ENCODE measurements at regions not wholly inside any gene's neighbourhood (a gene's known extent, or its start where the extent isn't known, plus 50 kb on each side); places are given as distances from the start of the nearest gene placed in this dataset.
A peak's percentile ranks its signal among the peaks of the same experiment; 100 is the strongest.
"Not testable (repeated sequence)": the region's sequence is repeated elsewhere in the genome, so short reads cannot be mapped to it uniquely, and the experiment has no call there.

DNA sequence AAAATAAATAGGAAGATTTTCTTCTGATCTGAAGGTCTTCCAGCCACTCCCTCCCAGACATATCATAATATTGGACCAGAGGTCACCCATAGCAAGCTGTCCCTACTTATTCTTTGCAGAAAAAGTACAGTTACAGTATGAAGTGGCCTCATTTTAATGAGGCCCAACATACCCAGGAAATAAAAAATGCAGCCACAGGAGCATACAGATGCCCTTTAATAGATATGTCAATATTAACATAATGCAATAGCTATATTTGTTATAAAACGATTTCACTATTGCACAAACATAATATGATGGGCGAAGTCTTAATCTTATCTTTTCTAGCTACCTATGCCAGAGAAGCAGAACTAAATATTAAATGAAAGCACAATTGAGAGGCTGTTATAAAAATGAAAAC, 124.1 kb upstream of the PRSS1 start:
- DNase-seq; H3K4me3 ChIP-seq (ENCODE audit: insufficient read depth, low read depth, low read length); H3K36me3 ChIP-seq (replicated peaks; ENCODE audit: control insufficient read depth, insufficient read depth, low read length); H3K27me3 ChIP-seq (ENCODE audit: control insufficient read depth, insufficient read depth, low read length): not testable (repeated sequence)

DNA sequence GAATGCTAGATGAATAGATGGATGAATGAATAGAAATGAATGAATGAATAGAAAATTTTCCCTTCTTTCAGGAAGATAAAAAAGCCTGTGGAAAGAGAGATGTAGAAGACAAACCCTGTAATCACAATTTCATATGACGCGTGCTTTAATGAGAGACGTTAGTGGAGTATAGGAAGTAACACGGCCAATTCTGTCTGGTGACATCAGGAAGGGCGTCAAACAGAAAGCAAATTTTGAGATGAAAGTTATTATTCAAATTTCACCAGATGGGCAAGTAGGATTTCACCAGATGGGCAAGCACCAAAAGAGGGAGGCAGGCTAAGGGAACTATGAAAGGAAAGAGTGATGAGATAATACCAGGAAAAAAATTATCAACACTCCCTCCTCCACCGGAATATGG, 128.9 kb upstream of the PRSS1 start:
- no peak overlapping the region for H3K4me3 ChIP-seq (ENCODE audit: insufficient read depth, low read depth, low read length)
- no peaks in the 10 kb centered on the region; the same call in 1 of the 2 replicates for H3K27me3 ChIP-seq (ENCODE audit: control insufficient read depth, insufficient read depth, low read length)
- no peaks in the 10 kb centered on the region for H3K36me3 ChIP-seq (replicated peaks; ENCODE audit: control insufficient read depth, insufficient read depth, low read length)
- no peak for DNase-seq

DNA sequence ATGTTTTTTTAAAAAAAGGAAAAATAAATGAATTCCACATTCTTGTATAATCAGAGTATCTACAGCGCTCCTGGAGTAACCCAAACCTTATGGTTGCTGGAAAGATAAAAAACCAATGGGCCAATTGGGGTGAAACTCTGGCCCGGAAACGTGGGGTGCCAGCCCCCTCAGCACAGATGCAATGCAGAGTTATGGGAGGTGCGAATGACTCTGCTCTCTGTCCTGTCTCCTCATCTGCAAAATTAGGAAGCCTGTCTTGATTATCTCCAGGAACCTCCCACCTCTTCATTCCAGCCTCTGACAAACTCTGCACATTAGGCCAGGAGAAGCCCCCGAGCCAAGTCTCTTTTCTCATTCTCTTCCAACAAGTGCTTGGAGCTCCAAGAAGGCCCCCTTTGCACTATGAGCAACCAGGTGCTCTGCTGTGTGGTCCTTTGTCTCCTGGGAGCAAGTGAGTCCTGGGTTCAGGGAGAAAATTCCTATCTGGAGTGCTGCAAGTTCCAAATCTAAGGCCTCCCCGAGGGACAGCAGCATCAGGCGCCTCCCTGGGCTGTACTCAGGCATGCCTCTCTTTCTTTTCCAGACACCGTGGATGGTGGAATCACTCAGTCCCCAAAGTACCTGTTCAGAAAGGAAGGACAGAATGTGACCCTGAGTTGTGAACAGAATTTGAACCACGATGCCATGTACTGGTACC, 130.5 kb upstream of the PRSS1 start:
- Histone ChIP-seq H3K36me3 (replicated peaks; ENCODE audit: control insufficient read depth, insufficient read depth, low read length) (no peaks in the 10 kb centered on the region), H3K27me3 (ENCODE audit: control insufficient read depth, insufficient read depth, low read length) (no peaks in the 10 kb centered on the region; the same call in 1 of the 2 replicates), H3K4me3 (ENCODE audit: insufficient read depth, low read depth, low read length) (no peak overlapping the region)
- DNase-seq: no peak

DNA sequence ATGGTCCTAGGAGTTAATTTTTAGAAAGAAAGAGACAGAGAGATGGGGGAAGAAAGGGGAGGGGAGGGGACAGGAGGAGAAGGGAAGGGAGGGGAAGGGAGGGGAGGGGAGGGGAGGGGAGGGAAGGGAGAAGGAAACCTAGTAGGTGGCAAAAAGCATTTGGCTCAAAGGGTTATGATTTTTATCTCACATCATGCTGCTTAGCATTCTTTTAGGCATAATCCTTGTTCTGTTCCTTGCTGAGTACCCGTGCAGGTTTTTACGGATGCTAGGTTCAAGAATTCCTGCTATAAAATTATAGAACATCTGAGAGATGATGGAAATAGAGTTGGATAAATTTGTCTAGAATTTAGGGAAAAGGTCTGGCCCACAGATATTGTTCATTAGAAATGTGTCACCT, 132.4 kb upstream of the PRSS1 start:
- no peak overlapping the region for H3K4me3 ChIP-seq (ENCODE audit: insufficient read depth, low read depth, low read length)
- H3K27me3 ChIP-seq (ENCODE audit: control insufficient read depth, insufficient read depth, low read length): no peaks in the 10 kb centered on the region; the same call in 1 of the 2 replicates
- H3K36me3 ChIP-seq (replicated peaks; ENCODE audit: control insufficient read depth, insufficient read depth, low read length): no peaks in the 10 kb centered on the region
- no peak for DNase-seq

DNA sequence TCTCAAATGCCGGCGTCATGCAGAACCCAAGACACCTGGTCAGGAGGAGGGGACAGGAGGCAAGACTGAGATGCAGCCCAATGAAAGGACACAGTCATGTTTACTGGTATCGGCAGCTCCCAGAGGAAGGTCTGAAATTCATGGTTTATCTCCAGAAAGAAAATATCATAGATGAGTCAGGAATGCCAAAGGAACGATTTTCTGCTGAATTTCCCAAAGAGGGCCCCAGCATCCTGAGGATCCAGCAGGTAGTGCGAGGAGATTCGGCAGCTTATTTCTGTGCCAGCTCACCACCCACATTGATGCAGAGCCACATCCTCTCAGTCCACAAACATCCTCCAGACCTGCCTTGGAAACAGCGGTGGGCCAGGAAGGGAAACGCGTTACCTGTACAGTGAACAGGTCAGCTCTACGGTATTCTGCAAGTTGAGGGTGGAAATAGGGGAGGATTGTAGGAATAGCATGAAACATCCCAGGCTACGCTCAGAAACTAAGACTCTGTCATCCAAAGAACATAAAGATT, 133.1 kb upstream of the PRSS1 start:
- Histone ChIP-seq H3K4me3 (ENCODE audit: insufficient read depth, low read depth, low read length) (no peak overlapping the region), H3K27me3 (ENCODE audit: control insufficient read depth, insufficient read depth, low read length) (no peaks in the 10 kb centered on the region; the same call in 1 of the 2 replicates), H3K36me3 (replicated peaks; ENCODE audit: control insufficient read depth, insufficient read depth, low read length) (no peaks in the 10 kb centered on the region)
- no peak for DNase-seq

DNA sequence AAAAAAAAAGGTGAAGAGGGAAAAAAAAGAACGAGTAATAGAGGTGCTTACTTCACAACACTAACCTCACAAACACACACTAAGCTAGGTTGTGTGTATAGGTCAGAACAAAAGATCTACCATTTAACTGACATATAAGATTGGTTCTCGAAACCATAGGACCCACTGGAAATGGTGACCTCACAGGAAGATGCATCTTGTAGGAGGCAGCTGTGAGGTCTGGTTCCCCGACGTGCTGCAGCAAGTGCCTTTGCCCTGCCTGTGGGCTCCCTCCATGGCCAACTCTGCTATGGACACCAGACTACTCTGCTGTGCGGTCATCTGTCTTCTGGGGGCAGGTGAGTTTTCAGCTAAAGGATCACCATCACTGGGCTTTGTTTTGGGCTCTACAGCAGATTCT, 133.8 kb upstream of the PRSS1 start:
- Histone ChIP-seq H3K4me3 (ENCODE audit: insufficient read depth, low read depth, low read length) (no peak overlapping the region), H3K27me3 (ENCODE audit: control insufficient read depth, insufficient read depth, low read length) (no peaks in the 10 kb centered on the region; the same call in 1 of the 2 replicates), H3K36me3 (replicated peaks; ENCODE audit: control insufficient read depth, insufficient read depth, low read length) (no peaks in the 10 kb centered on the region)
- DNase-seq: no peak

DNA sequence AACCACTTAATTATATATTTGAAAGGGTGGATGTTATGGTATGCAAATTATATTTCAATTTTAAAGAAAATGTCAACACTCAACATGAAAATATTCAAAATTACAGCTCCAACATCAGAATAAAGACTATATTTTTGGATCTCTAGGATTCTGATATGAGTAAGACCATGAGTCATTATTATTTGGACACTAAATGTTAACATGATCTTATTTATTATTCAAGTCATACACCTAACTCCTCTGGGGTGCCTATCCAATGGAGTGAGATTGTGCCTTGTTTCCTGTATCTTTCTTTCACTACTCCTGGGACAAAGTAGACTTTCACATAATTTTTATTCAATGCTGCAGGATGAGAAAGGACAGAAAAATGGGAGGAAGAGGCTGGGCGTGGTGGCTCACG, 135.2 kb upstream of the PRSS1 start:
- Histone ChIP-seq H3K4me3 (ENCODE audit: insufficient read depth, low read depth, low read length) (no peak overlapping the region), H3K36me3 (replicated peaks; ENCODE audit: control insufficient read depth, insufficient read depth, low read length) (no peaks in the 10 kb centered on the region), H3K27me3 (ENCODE audit: control insufficient read depth, insufficient read depth, low read length) (no peaks in the 10 kb centered on the region; the same call in 1 of the 2 replicates)
- DNase-seq: no peak

DNA sequence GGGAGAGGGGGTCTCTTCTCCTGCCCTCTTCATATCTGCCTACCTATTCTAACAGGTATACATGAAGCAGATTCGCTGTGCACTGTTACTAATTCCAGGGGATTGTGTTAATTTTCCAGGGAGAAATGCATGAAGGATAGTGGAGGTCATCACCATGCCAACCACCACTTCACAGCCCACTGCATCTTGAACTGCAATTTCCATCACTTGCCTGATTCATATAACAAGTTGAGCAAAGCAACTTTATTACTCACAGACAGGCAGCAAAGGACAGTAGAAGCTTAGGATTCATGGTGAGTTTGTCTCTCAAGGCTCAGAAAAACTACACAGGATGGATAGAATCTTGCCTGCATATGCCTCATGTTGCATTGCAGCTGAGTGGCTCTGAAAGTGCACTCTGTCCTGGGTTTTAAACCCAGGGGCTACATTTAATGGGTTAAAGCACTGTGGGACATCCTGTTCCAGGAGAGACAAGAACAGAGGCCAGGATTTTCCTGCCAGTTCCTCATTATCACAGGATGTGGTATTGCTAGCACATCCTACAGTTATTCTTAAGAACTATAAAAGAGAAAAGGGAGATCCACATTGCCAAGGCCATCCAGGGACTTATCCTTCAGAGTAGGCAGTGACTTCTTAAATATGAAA, 136.9 kb upstream of the PRSS1 start:
- DNase-seq: no peak
- Histone ChIP-seq H3K27me3 (ENCODE audit: control insufficient read depth, insufficient read depth, low read length) (no peaks in the 10 kb centered on the region), H3K36me3 (replicated peaks; ENCODE audit: control insufficient read depth, insufficient read depth, low read length) (no peaks in the 10 kb centered on the region), H3K4me3 (ENCODE audit: insufficient read depth, low read depth, low read length) (no peak overlapping the region)

DNA sequence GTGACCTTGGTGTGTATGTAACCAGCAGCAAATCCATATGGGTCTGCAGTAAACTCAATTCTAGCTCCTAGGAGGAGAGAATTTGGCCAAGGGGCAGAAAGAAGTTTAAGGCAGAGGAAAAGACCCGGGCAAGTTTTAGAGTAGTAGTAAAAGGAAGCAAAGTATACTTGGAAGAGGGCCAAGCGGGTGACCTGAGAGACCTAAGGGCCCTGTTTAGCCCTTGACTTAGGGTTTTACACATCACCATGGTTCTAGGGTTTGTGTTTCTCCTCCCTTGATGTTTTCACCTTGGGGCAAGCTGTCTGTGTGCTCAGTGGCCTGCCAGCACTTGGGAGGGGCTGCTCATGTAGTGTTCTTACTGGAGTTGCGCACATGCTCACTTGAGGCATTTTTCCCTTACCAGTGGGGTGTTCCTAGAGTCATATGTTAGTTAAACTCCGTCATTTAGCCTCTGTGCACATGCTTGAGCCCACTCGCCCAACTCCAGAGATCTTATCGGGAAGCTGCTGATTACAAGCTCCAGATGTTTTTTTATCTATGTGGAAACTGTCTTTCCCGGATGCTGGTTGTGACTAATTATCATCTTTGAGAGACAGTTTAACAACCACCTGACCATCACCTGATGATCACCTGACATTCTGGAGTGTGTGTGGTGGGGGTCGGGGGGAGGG, 137.6 kb upstream of the PRSS1 start:
- H3K36me3 ChIP-seq (replicated peaks; ENCODE audit: control insufficient read depth, insufficient read depth, low read length): no peaks in the 10 kb centered on the region
- H3K4me3 ChIP-seq (ENCODE audit: insufficient read depth, low read depth, low read length): no peak overlapping the region
- no peaks in the 10 kb centered on the region for H3K27me3 ChIP-seq (ENCODE audit: control insufficient read depth, insufficient read depth, low read length)
- DNase-seq: no peak

DNA sequence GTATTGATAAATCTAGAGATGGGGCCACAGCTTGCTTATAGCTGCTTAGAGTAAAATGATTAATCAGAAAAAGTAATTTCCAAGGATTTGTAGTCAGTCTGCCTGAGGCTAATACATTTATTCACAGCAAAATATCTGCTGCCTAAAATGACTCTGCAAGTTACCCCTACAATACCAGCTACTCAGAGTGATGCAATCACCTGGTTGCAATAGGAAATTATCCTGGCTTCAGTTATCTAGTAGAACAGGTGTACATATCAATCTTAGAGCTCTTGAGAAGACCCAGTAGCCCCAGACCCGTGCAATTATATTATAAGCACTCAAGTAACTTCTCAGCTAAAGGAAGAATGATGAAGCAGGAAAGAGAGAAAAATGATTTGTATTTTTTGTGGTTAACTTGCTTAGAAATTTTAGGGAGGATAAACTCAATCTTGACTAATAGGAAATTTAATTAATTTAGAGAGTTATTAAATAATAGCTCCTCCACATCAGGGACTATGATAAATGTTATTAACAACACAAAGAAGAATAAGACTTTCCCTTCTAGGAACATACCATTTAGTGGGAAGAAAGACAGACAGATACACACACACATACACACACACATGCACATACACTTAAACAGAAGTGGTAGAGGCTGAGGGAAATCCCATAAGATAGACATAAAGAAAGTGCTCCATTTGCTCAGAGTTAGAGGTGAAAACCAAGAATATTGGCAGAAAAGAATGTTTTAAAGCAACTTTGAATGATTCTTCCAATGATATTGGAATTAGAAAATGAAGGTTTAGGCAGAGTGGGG, 140.4 kb upstream of the PRSS1 start:
- DNase-seq: no peak
- H3K4me3 ChIP-seq (ENCODE audit: insufficient read depth, low read depth, low read length): no peak overlapping the region
- H3K36me3 ChIP-seq (replicated peaks; ENCODE audit: control insufficient read depth, insufficient read depth, low read length): no peaks in the 10 kb centered on the region
- H3K27me3 ChIP-seq (ENCODE audit: control insufficient read depth, insufficient read depth, low read length): no peaks in the 10 kb centered on the region

DNA sequence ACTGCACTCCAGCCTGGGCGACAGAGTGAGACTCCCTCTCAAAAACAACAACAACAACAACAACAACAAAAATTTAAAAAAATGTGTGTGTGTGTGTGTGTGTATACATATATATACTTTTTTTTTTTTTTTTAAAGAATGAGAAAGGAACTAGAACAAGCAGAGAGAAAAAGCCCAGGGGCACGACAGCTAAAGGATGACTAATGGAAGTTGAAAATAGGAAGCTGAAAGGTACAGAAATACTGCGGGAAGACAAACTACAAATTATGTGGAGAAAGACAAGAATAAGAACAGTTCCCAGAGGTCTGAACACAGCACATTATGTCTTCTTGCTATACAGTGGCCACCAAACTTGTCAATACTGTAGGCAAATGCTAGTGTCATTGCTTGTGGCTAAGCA, 141.9 kb upstream of the PRSS1 start:
- no peaks in the 10 kb centered on the region for H3K36me3 ChIP-seq (replicated peaks; ENCODE audit: control insufficient read depth, insufficient read depth, low read length)
- no peaks in the 10 kb centered on the region for H3K27me3 ChIP-seq (ENCODE audit: control insufficient read depth, insufficient read depth, low read length)
- no peak for DNase-seq
- H3K4me3 ChIP-seq (ENCODE audit: insufficient read depth, low read depth, low read length): no peak overlapping the region

DNA sequence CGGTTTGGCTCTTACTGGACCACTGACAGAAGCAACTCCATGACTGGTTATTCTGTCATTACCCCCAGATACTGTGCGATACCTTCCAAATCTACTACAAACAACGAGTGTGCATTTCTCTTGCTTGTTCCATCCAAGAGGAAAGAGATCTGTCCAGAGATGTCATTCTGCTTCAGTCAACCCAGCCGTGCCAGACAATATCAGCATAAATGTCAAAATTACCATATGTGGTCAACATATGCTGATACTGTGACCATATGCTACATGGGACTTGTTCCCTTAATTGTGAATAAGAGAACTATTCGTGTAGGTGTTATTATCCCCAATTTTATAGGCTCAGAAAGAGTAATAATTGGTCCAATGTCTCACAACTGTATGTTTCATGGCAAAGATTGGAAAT, 143.2 kb upstream of the PRSS1 start:
- Histone ChIP-seq H3K4me3 (ENCODE audit: insufficient read depth, low read depth, low read length) (no peak overlapping the region), H3K27me3 (ENCODE audit: control insufficient read depth, insufficient read depth, low read length) (no peaks in the 10 kb centered on the region), H3K36me3 (replicated peaks; ENCODE audit: control insufficient read depth, insufficient read depth, low read length) (no peaks in the 10 kb centered on the region)
- no peak for DNase-seq

DNA sequence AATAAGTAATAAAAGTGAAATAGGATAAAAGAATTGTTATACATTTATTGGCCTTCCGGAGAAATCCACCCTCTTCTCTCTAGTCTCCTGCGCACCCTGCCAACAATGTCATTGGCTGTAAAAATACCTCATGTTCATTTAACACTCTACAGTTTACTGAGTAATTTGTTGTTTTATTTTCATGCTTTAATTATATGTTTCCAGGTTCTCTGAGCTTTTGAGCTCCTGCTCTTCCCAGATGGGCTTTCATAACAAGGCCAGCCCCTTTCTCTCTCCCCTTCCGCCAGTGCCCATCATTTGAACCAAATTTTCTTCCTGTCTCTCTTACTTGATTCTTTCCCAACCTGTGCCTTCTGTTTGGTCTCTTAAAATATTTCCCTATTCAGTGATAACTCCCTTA, 144.6 kb upstream of the PRSS1 start:
- Histone ChIP-seq H3K4me3 (ENCODE audit: insufficient read depth, low read depth, low read length) (no peak overlapping the region), H3K36me3 (replicated peaks; ENCODE audit: control insufficient read depth, insufficient read depth, low read length) (no peaks in the 10 kb centered on the region), H3K27me3 (ENCODE audit: control insufficient read depth, insufficient read depth, low read length) (no peaks in the 10 kb centered on the region)
- DNase-seq: no peak

DNA sequence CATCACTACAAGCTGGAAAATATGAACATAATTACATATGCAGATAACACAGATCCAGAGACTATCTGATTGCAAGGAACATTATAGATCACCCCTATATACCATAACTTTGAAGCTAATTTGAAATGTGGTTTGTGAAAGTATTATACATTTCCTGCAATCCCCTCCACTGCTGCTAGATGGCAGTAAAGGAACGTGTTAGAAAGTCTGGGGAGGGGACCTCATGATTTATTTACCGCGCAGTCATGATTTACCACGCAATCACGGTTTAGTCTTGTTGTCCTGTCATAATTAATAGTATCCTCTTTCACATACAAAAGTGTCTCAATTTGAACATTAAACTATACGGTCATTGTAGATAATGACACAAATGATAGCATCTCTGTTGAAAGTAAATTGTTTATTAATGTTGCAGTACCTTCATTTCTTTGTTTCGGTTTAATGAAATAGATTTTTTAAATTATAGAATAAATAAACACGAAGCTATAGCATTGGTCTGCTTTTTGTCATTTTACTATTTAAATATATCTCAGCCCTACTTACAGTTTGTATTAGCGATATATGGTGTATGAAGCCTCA, 145.3 kb upstream of the PRSS1 start:
- Histone ChIP-seq H3K27me3 (ENCODE audit: control insufficient read depth, insufficient read depth, low read length) (no peaks in the 10 kb centered on the region), H3K36me3 (replicated peaks; ENCODE audit: control insufficient read depth, insufficient read depth, low read length) (no peaks in the 10 kb centered on the region), H3K4me3 (ENCODE audit: insufficient read depth, low read depth, low read length) (no peak overlapping the region)
- peak; percentile 67 for DNase-seq

All from H7 (cell line).